Germinal center (tissue), 1 donor: ENCODE measurements at regions not wholly inside any gene's neighbourhood (a gene's known extent, or its start where the extent isn't known, plus 50 kb on each side); places are given as distances from the start of the nearest gene placed in this dataset.

Experiments
- DNase-seq: peaks from one replicate; pipeline ENCODE4 v3.0.0; 2012; ENCODE audit warnings: mixed read lengths, low spot score

- DNase-seq = no peak
Measured at GRCh38 chr2:51103205-51103604, 71.3 kb upstream of the NRXN1 start.

DNA sequence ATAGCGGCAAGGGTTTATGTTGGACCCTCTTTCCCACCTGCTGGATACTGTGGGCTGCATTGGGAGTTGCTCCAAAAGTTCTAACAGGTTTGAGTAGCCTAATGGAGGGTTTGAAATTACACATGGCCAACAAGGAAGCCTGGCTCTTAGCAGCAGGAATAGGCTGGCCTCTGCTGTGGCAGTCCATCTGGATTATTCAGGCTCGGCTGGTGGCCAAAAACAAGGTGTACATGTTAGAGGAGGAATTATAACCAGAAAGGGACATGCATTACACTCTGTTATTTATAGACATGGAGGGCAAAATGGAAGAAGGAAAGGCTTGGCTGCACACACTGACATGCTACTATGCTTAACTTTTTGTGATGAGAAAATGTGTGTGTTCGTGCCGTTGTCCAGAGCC, 61.1 kb upstream of the NRXN1 start:
- no peak for DNase-seq

- no peak for DNase-seq
Measured at GRCh38 chr2:51085420-51086068, 53.6 kb upstream of the NRXN1 start.

DNA sequence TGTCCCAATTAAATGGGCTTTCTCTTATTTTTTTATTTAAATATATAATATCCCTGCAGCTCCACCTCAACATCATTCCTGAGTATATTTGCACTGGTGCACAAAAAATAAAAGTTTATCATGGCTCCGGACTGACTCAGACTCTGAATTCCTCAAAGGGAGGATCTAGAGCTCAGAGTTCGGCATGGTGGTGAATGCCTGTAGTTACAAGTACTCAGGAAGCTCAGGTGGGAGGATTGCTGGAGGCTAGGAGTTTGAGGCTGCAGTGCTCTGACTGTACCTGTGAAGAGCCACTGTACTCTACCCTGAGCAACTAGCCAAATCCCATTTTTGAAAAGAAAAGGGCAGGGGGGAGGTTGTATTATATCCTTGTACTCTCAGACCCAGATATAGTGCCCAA, 52.8 kb upstream of the NRXN1 start:
- no peak for DNase-seq
